ENCODE measurements at regions not wholly inside any gene's neighbourhood (a gene's known extent, or its start where the extent isn't known, plus 50 kb on each side); places are given as distances from the start of the nearest gene placed in this dataset.
A peak's percentile ranks its signal among the peaks of the same experiment; 100 is the strongest.

GRCh38 chr6:85134172-85134571, 315.7 kb upstream of the NT5E start:
- H3K9ac ChIP-seq (ENCODE audit: low read length in 3 of 3), result no peak overlapping the region
- intact Hi-C loops (cut with DNase I), result no loop called here
- H3K4me1 ChIP-seq (ENCODE audit: control insufficient read depth in 2 of 3, insufficient read depth in 2 of 3, low read depth in 1 of 3, low read length in 3 of 3), result peaks cover 0 to 6% (median 0%) of the 10 kb centered on the region in 3 donors
- H3K27ac ChIP-seq (ENCODE audit: low read depth in 2 of 2, low read length in 2 of 2), result no peak overlapping the region
- no peak for TF ChIP-seq CTCF (IDR thresholded peaks at IDR 0.05; ENCODE audit: borderline replicate concordance, extremely low read depth, insufficient read depth)
- no peak overlapping the region for H3K4me3 ChIP-seq (ENCODE audit: low read length in 3 of 3)
- DNase-seq, result peak in 1 of 5 donors; percentile 16
- H3K9me3 ChIP-seq (ENCODE audit: control insufficient read depth in 2 of 3, insufficient read depth in 1 of 3, low read length in 3 of 3), result no peaks in the 10 kb centered on the region
- H3K36me3 ChIP-seq (ENCODE audit: control insufficient read depth in 2 of 3, insufficient read depth in 3 of 3, low read length in 3 of 3), result no peaks in the 10 kb centered on the region
- no peak for FAIRE-seq
- H3K27me3 ChIP-seq (ENCODE audit: control insufficient read depth, insufficient read depth, low read length), result no peaks in the 10 kb centered on the region

GRCh38 chr6:85132091-85132490, 317.8 kb upstream of the NT5E start:
- no peaks in the 10 kb centered on the region for H3K9me3 ChIP-seq (ENCODE audit: control insufficient read depth in 2 of 3, insufficient read depth in 1 of 3, low read length in 3 of 3)
- no peak overlapping the region for H3K9ac ChIP-seq (ENCODE audit: low read length in 3 of 3)
- no peak overlapping the region for H3K4me3 ChIP-seq (ENCODE audit: low read length in 3 of 3)
- FAIRE-seq, result no peak
- peaks cover 0 to 6% (median 0%) of the 10 kb centered on the region in 3 donors for H3K4me1 ChIP-seq (ENCODE audit: control insufficient read depth in 2 of 3, insufficient read depth in 2 of 3, low read depth in 1 of 3, low read length in 3 of 3)
- DNase-seq, result no peak
- no peaks in the 10 kb centered on the region for H3K36me3 ChIP-seq (ENCODE audit: control insufficient read depth in 2 of 3, insufficient read depth in 3 of 3, low read length in 3 of 3)
- no peaks in the 10 kb centered on the region for H3K27me3 ChIP-seq (ENCODE audit: control insufficient read depth, insufficient read depth, low read length)
- intact Hi-C loops (cut with DNase I), result no loop called here
- TF ChIP-seq CTCF (IDR thresholded peaks at IDR 0.05; ENCODE audit: borderline replicate concordance, extremely low read depth, insufficient read depth), result no peak
- H3K27ac ChIP-seq (ENCODE audit: low read depth in 2 of 2, low read length in 2 of 2), result no peak overlapping the region

- Histone ChIP-seq H3K4me3 (ENCODE audit: low read length in 3 of 3) (no peak overlapping the region), H3K4me1 (ENCODE audit: control insufficient read depth in 2 of 3, insufficient read depth in 2 of 3, low read depth in 1 of 3, low read length in 3 of 3) (peaks cover 0 to 6% (median 0%) of the 10 kb centered on the region in 3 donors), H3K27ac (ENCODE audit: low read depth in 2 of 2, low read length in 2 of 2) (no peak overlapping the region), H3K36me3 (ENCODE audit: control insufficient read depth in 2 of 3, insufficient read depth in 3 of 3, low read length in 3 of 3) (no peaks in the 10 kb centered on the region), H3K9ac (ENCODE audit: low read length in 3 of 3) (no peak overlapping the region), H3K27me3 (ENCODE audit: control insufficient read depth, insufficient read depth, low read length) (no peaks in the 10 kb centered on the region), H3K9me3 (ENCODE audit: control insufficient read depth in 2 of 3, insufficient read depth in 1 of 3, low read length in 3 of 3) (no peaks in the 10 kb centered on the region)
- intact Hi-C loops (cut with DNase I), result no loop called here
- TF ChIP-seq CTCF (IDR thresholded peaks at IDR 0.05; ENCODE audit: borderline replicate concordance, extremely low read depth, insufficient read depth), result no peak
- no peak for FAIRE-seq
- no peak for DNase-seq
Measured at GRCh38 chr6:85130743-85131142, 319.1 kb upstream of the NT5E start.

- FAIRE-seq (no peak), DNase-seq (no peak)
- no peaks in the 10 kb centered on the region for H3K36me3 ChIP-seq (ENCODE audit: control insufficient read depth in 2 of 3, insufficient read depth in 3 of 3, low read length in 3 of 3)
- H3K27me3 ChIP-seq (ENCODE audit: control insufficient read depth, insufficient read depth, low read length), result no peaks in the 10 kb centered on the region
- no peak overlapping the region for H3K4me3 ChIP-seq (ENCODE audit: low read length in 3 of 3)
- no peak overlapping the region for H3K9ac ChIP-seq (ENCODE audit: low read length in 3 of 3)
- peaks cover 0 to 6% (median 0%) of the 10 kb centered on the region in 3 donors for H3K4me1 ChIP-seq (ENCODE audit: control insufficient read depth in 2 of 3, insufficient read depth in 2 of 3, low read depth in 1 of 3, low read length in 3 of 3)
- TF ChIP-seq CTCF (IDR thresholded peaks at IDR 0.05; ENCODE audit: borderline replicate concordance, extremely low read depth, insufficient read depth), result no peak
- no peak overlapping the region for H3K27ac ChIP-seq (ENCODE audit: low read depth in 2 of 2, low read length in 2 of 2)
- intact Hi-C loops (cut with DNase I), result no loop called here
- no peaks in the 10 kb centered on the region for H3K9me3 ChIP-seq (ENCODE audit: control insufficient read depth in 2 of 3, insufficient read depth in 1 of 3, low read length in 3 of 3)
Measured at GRCh38 chr6:85129881-85130280, 320.0 kb upstream of the NT5E start.

All from kidney (tissue), 13 donors.